Islet of Langerhans (tissue), 1 donor: ENCODE measurements at regions not wholly inside any gene's neighbourhood (a gene's known extent, or its start where the extent isn't known, plus 50 kb on each side); places are given as distances from the start of the nearest gene placed in this dataset.
A peak's percentile ranks its signal among the peaks of the same experiment; 100 is the strongest.
"Not testable (repeated sequence)": the region's sequence is repeated elsewhere in the genome, so short reads cannot be mapped to it uniquely, and the experiment has no call there.

Experiments
- FAIRE-seq: peaks from one replicate; lab custom pipeline; 2011; peaks lifted over from hg19 to GRCh38; lab: Jason Lieb, UNC

DNA sequence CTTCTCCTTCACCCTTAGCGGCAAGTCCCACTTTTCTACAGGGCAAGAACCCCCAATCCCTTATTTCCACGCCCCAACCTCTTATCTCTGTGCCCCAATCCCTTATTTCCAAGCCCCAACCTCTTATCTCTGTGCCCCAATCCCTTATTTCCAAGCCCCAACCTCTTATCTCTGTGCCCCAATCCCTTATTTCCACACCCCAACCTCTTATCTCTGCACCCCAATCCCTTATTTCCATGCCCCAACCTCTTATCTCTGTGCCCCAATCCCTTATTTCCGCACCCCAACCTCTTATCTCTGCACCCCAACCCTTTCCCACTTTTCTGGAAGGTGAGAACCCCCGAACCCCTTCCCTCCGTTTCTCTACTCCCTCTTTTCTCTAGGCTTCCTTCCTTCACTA lies 116.1 kb upstream of the GJE1 start:
- FAIRE-seq: not testable (repeated sequence)

GRCh38 chr6:142015463-142015862 lies 117.3 kb upstream of the GJE1 start:
- not testable (repeated sequence) for FAIRE-seq

GRCh38 chr6:142015011-142015410 lies 117.7 kb upstream of the GJE1 start:
- no peak for FAIRE-seq

GRCh38 chr6:142014515-142014914 lies 118.2 kb upstream of the GJE1 start:
- no peak for FAIRE-seq

GRCh38 chr6:142013875-142014495 lies 118.7 kb upstream of the GJE1 start:
- no peak for FAIRE-seq

- FAIRE-seq: no peak
These were observed 119.4 kb upstream of the GJE1 start for GRCh38 chr6:142013287-142013686.

DNA sequence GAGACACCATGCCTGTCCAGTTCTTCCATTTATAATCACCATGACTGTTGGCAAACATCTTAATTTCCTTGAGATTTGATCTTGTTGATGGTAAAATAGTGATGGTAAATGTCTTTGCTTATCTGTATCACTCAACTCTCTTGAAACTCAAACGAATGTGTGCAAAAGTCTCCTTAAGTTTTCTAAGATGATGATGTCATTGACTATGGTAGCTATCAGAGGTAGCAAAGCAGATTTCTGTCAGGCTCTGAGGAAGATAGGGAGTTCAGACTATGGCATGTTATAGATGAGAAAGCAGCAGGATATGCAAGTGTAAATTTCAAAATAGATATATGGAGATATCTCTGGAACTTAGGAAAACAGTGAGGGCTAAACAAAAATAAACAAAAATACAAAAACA lies 121.0 kb upstream of the GJE1 start:
- no peak for FAIRE-seq

GRCh38 chr6:142011156-142011555 lies 121.6 kb upstream of the GJE1 start:
- no peak for FAIRE-seq

DNA sequence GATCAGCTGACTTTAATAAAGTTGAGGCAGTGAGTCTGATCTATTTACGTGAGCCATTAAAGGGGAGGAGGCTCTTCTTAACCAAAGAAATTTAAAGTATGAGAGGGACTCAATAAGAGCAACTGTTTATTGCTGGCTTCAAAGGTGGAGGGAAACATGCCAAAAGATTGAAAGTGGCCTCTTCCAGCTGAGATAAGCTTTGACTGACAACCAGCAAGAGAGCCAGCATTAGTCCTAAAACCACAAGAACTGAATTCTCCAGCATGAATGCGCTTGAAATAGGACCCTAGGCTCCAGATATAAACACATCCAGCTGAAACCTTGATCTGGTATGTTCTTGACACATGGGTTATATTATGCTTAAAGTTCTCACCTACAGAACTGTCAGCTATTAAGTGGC lies 123.1 kb upstream of the GJE1 start:
- no peak for FAIRE-seq

DNA sequence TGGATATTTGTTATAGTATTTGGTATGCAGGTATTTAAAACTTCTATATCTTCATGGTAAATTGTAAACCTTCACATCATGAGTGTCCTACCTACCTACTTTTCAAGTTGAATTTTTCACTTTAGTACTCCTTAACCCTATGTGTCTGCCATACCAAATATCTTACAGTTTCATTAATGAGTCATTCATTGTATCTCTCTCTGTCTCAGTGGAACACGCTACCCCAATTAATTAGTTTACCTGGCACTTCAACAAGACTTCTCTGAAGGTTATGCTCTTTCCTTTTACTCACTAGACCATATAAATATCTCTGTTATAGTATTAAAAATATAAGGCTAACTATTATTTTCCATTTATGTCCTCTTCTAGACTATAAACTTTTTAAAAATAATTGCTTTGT lies 123.9 kb upstream of the GJE1 start:
- no peak for FAIRE-seq

DNA sequence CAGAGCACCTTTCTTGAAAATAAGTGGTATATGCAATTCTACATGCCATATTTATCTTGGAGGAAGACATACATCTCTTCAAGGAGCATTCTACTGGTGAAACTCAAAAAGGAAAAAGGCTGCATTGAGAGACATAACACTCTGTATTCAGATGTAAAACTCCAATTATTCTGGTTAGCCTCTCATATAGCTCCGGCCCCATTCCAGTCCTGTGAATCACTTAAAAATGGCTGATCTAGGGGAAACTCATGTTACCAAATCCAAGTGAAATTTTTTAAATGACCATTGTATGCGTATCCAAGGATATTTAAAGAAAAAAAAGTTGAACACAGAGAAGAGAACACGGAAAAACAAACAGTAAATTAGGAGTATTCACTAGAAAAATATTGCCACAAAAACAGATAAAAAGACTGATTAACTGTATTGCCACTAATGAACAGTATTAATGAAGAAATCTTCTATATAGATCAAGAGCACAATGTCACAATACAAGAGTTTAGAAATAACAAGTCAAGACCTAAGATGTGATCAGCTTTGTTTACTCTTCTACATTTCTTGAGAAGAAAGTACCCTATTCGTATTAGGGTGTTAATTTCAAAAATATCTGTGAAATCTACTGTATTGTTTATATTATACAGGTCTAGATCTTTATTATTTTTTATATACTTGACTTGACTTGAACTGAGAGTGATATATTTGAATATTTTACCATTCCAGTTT lies 124.5 kb upstream of the GJE1 start:
- FAIRE-seq: no peak

DNA sequence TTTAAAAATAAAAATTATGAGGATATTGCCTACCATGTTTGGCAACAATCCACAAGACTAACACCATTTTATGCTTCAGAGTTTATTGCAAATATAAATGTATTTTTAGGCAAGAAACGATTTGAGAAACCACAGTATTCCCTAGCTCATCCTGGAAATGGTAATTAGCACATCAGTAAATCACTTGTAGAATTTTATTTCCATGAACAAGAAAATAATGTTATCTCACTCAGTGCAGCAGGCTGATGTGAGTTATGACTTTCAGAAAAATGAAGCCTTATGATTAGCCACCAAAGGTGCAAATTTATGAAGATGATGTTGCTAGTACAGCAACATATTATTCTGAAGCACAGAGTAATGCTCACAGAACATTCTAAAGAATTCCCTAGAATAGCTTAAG lies 127.7 kb upstream of the GJE1 start:
- FAIRE-seq: no peak

- FAIRE-seq: no peak
These were observed 129.8 kb upstream of the GJE1 start for GRCh38 chr6:142002825-142003405.

GRCh38 chr6:141996823-141997222 lies 135.9 kb upstream of the GJE1 start:
- no peak for FAIRE-seq

- no peak for FAIRE-seq
These were observed 140.6 kb upstream of the GJE1 start for GRCh38 chr6:141992109-141992508.

GRCh38 chr6:141990840-141991239 lies 141.9 kb upstream of the GJE1 start:
- FAIRE-seq: no peak

DNA sequence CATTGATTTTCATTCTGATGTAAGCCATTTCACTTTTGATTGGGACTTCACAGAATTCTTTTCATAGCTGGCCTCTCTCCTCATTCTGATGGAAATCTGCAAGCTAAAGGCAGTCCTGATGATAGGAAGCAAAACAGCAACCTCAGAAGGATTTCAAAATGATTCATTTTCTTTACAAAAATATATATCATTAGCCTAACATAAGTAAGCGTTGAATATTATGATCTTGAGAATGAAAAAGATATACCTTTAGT lies 143.1 kb upstream of the GJE1 start:
- no peak for FAIRE-seq

GRCh38 chr6:141988954-141989705 lies 143.6 kb upstream of the GJE1 start:
- peak; percentile 51 for FAIRE-seq

GRCh38 chr6:141988327-141988726 lies 144.4 kb upstream of the GJE1 start:
- no peak for FAIRE-seq

GRCh38 chr6:141986457-141986856 lies 146.3 kb upstream of the GJE1 start:
- FAIRE-seq: no peak

DNA sequence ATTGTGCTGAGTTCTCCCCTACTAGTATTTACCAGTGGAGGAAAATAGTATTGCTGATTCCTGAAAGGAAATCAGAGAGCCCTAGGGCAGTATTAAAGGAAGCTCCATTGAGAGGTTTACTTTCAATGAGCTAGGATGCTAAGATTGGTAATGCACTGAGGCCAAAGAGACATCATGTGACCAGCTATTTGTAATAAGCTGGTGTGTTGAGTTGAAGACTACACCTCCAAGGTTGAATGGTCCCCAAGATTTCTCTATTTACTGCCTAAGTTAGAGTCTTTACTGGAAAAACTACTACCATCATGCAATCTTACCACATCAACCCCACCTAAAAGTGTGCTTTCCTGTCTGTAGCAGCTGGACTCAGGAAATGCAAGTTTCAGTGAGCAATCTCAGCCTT lies 151.5 kb upstream of the GJE1 start:
- FAIRE-seq: no peak

GRCh38 chr6:141977782-141978181 lies 154.9 kb upstream of the GJE1 start:
- no peak for FAIRE-seq

DNA sequence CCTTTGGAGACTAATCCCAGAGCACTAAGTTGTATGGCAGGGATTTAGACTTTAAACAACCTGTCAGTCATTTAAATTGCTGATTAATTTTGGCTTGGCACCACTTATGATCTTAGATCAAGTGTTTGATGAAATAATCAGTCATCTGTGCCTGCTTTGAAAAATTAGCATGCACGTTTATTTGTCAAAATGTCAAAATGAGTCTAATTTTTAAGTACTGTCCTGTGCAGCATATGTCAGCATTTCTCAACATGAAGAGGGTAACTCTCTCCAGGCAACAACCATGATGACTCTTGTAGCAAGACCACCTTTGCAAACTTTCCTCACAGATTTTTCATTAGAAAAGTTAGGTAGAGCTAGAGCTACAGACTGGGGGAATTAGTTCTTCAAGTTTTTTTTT lies 155.7 kb upstream of the GJE1 start:
- no peak for FAIRE-seq
